PC-3 (cell line): ENCODE measurements at regions not wholly inside any gene's neighbourhood (a gene's known extent, or its start where the extent isn't known, plus 50 kb on each side); places are given as distances from the start of the nearest gene placed in this dataset.
"Not testable (repeated sequence)": the region's sequence is repeated elsewhere in the genome, so short reads cannot be mapped to it uniquely, and the experiment has no call there.

Experiments used
- ATAC-seq: fragments of 200-7000 bp; cut with Tn5 transposase; 2 replicates; pipeline ENCODE4 v1.9.1; 2020; ENCODE audit warnings: mild to moderate bottlenecking, moderate library complexity
- BruUV-seq: library from RNA; stranded (reverse); fragments of 400-500 nt; replicated peaks from 2 replicates; lab custom pipeline; 2021; lab: Mats Ljungman, UMichigan
- CTCF ChIA-PET: fragments of 300-600 bp; sonication (Branson Sonifier 250); formaldehyde crosslinking; loops from one replicate; lab custom pipeline; 2022; ENCODE audit warnings: antibody characterized with exemption; lab: Charles Lee
- POLR2A ChIA-PET: fragments of 300-600 bp; sonication (Branson Sonifier 250); formaldehyde crosslinking; loops from one replicate; lab custom pipeline; 2022; ENCODE audit warnings: antibody characterized with exemption; ENCODE audit not compliant: unreplicated experiment; lab: Charles Lee
- DNase-seq: peaks from one replicate; pipeline ENCODE4 v3.0.0-alpha.2; 2015
- H2AFZ ChIP-seq: fragments of 300-600 bp; sonication (generic); 2 replicates; pipeline ENCODE4 v1.6.0; 2016; ENCODE audit warnings: antibody characterized with exemption, low read length
- H3F3A ChIP-seq: fragments of 300-600 bp; sonication (generic); one replicate; pipeline ENCODE4 v1.6.0; 2017; ENCODE audit warnings: antibody characterized with exemption, low read length, control low read depth, mild to moderate bottlenecking; ENCODE audit not compliant: unreplicated experiment
- H3K27ac ChIP-seq: fragments of 300-600 bp; sonication (generic); 2 replicates; pipeline ENCODE4 v1.5.1; 2016; ENCODE audit warnings: mild to moderate bottlenecking, low read length
- H3K27me3 ChIP-seq: fragments of 300-600 bp; sonication (generic); 2 replicates; pipeline ENCODE4 v1.6.1; 2016; ENCODE audit warnings: low read length, mixed read lengths
- H3K36me3 ChIP-seq: fragments of 300-600 bp; sonication (generic); 2 replicates; pipeline ENCODE4 v1.6.1; 2016; ENCODE audit warnings: low read depth, mixed run types, low read length, mixed read lengths
- H3K4me1 ChIP-seq: fragments of 300-600 bp; sonication (generic); 2 replicates; pipeline ENCODE4 v1.5.1; 2016; ENCODE audit warnings: low read length; ENCODE audit not compliant: insufficient read depth
- H3K4me2 ChIP-seq: fragments of 300-600 bp; sonication (generic); 2 replicates; pipeline ENCODE4 v1.6.0; 2016; ENCODE audit warnings: low read length
- H3K4me3 ChIP-seq: fragments of 300-600 bp; sonication (generic); 2 replicates; pipeline ENCODE4 v1.5.1; 2016; ENCODE audit warnings: mild to moderate bottlenecking, low read length, mixed read lengths
- H3K79me2 ChIP-seq: fragments of 300-600 bp; sonication (generic); 2 replicates; pipeline ENCODE4 v1.6.1; 2017; ENCODE audit warnings: low read length, mixed read lengths
- H3K9ac ChIP-seq: fragments of 300-600 bp; sonication (generic); 2 replicates; pipeline ENCODE4 v1.6.0; 2016; ENCODE audit warnings: mild to moderate bottlenecking, low read length
- H3K9me2 ChIP-seq: fragments of 300-600 bp; sonication (generic); replicated peaks from 2 replicates; pipeline ENCODE4 v1.6.1; 2016; ENCODE audit warnings: mixed run types, low read length, mixed read lengths
- H3K9me3 ChIP-seq: fragments of 300-600 bp; sonication (generic); 2 replicates; pipeline ENCODE4 v1.6.1; 2016; ENCODE audit warnings: low read length, mixed read lengths
- H4K20me1 ChIP-seq: fragments of 300-600 bp; sonication (generic); 2 replicates; pipeline ENCODE4 v1.6.1; 2016; ENCODE audit warnings: low read length, mixed read lengths
- CTCF ChIP-seq: fragments of 300-600 bp; sonication (generic); conservative IDR thresholded peaks from 2 replicates; pipeline ENCODE4 v1.5.1; 2017; ENCODE audit warnings: antibody characterized with exemption, low read depth, mild to moderate bottlenecking, low read length
- EZH2 ChIP-seq: fragments of 300-600 bp; sonication (generic); IDR thresholded peaks from one replicate; pipeline ENCODE4 v1.6.1; 2017; ENCODE audit warnings: antibody characterized with exemption, mild to moderate bottlenecking, low read length; ENCODE audit not compliant: unreplicated experiment
- EZH2phosphoT487 ChIP-seq: fragments of 300-600 bp; sonication (generic); IDR thresholded peaks from 2 replicates; pipeline ENCODE4 v1.6.1; 2018; ENCODE audit warnings: mild to moderate bottlenecking, antibody characterized with exemption, low read length, borderline replicate concordance
- intact Hi-C: fragments of 100-400 bp; cut with micrococcal nuclease; formaldehyde crosslinking; loops from 2 replicates; pipeline ENCODE4 v1.9.0; 2023

- POLR2A ChIA-PET, result no interaction called here
Observed at GRCh38 chr22:27251563-27251962, 550.0 kb downstream of the MN1 start.

GRCh38 chr22:27252282-27253049, 549.1 kb downstream of the MN1 start:
- H3K4me2 ChIP-seq, result no peak overlapping the region
- no peak for TF ChIP-seq CTCF
- DNase-seq (peak; percentile 15), ATAC-seq (no peak)
- H3K27me3 ChIP-seq, result no peaks in the 10 kb centered on the region
- intact Hi-C loops, result no loop called here
- H3K4me3 ChIP-seq, result no peak overlapping the region
- H3K27ac ChIP-seq, result no peak overlapping the region
- no peaks in the 10 kb centered on the region for H3K79me2 ChIP-seq
- H3K9ac ChIP-seq, result no peak overlapping the region
- no peaks in the 10 kb centered on the region for H3F3A ChIP-seq
- H3K9me2 ChIP-seq, result no peaks in the 10 kb centered on the region
- H3K36me3 ChIP-seq, result no peaks in the 10 kb centered on the region
- no TSS peak for BruUV-seq
- H4K20me1 ChIP-seq, result no peaks in the 10 kb centered on the region
- POLR2A ChIA-PET, result no interaction called here
- no peaks in the 10 kb centered on the region for H3K9me3 ChIP-seq
- no peak overlapping the region for H2AFZ ChIP-seq
- CTCF ChIA-PET, result no interaction called here
- no peaks in the 10 kb centered on the region for H3K4me1 ChIP-seq

More at GRCh38 chr22:27251563-27251962, 550.0 kb downstream of the MN1 start:
- Histone ChIP-seq H3K4me1 (no peaks in the 10 kb centered on the region), H3K4me3 (no peak overlapping the region), H2AFZ (no peak overlapping the region), H3K27me3 (no peaks in the 10 kb centered on the region), H4K20me1 (no peaks in the 10 kb centered on the region), H3K4me2 (no peak overlapping the region), H3K27ac (no peak overlapping the region), H3K36me3 (no peaks in the 10 kb centered on the region), H3K9me2 (no peaks in the 10 kb centered on the region), H3K79me2 (no peaks in the 10 kb centered on the region), H3K9ac (no peak overlapping the region), H3K9me3 (no peaks in the 10 kb centered on the region), H3F3A (no peaks in the 10 kb centered on the region)
- no TSS peak for BruUV-seq
- TF ChIP-seq EZH2phosphoT487, result no peak
- TF ChIP-seq EZH2, result no peak
- TF ChIP-seq CTCF, result no peak
- no peak for DNase-seq
- no peak for ATAC-seq
- CTCF ChIA-PET, result no interaction called here
- intact Hi-C loops, result no loop called here

- no peak overlapping the region for H3K4me3 ChIP-seq
- no peaks in the 10 kb centered on the region for H3K27me3 ChIP-seq
- TF ChIP-seq EZH2phosphoT487 (no peak), CTCF (no peak), EZH2 (no peak)
- no peak overlapping the region for H3K4me2 ChIP-seq
- H3K4me1 ChIP-seq, result no peaks in the 10 kb centered on the region
- DNase-seq, result no peak
- H2AFZ ChIP-seq, result no peak overlapping the region
- H3K79me2 ChIP-seq, result no peaks in the 10 kb centered on the region
- ChIA-PET CTCF (no interaction called here), POLR2A (no interaction called here)
- H3K9me2 ChIP-seq, result no peaks in the 10 kb centered on the region
- H3K9ac ChIP-seq, result no peak overlapping the region
- no peaks in the 10 kb centered on the region for H3K9me3 ChIP-seq
- H4K20me1 ChIP-seq, result no peaks in the 10 kb centered on the region
- no peak overlapping the region for H3K27ac ChIP-seq
- no peaks in the 10 kb centered on the region for H3K36me3 ChIP-seq
- no TSS peak for BruUV-seq
- no peak for ATAC-seq
- intact Hi-C loops, result no loop called here
- H3F3A ChIP-seq, result no peaks in the 10 kb centered on the region
Observed at GRCh38 chr22:27253108-27253902, 548.3 kb downstream of the MN1 start.

- POLR2A ChIA-PET, ATAC-seq, H3K9ac ChIP-seq, H3K4me2 ChIP-seq, H4K20me1 ChIP-seq, H3K4me1 ChIP-seq, H2AFZ ChIP-seq, DNase-seq, H3K9me3 ChIP-seq, H3K4me3 ChIP-seq, H3K9me2 ChIP-seq, H3F3A ChIP-seq, H3K27ac ChIP-seq, intact Hi-C loops, H3K27me3 ChIP-seq, CTCF ChIA-PET, BruUV-seq, H3K36me3 ChIP-seq, H3K79me2 ChIP-seq: not testable (repeated sequence)
Observed at GRCh38 chr22:27254063-27254462, 547.5 kb downstream of the MN1 start.
